Motor neuron (in vitro differentiated cells): ENCODE measurements at regions not wholly inside any gene's neighbourhood (a gene's known extent, or its start where the extent isn't known, plus 50 kb on each side); places are given as distances from the start of the nearest gene placed in this dataset.
A peak's percentile ranks its signal among the peaks of the same experiment; 100 is the strongest.
"Not testable (repeated sequence)": the region's sequence is repeated elsewhere in the genome, so short reads cannot be mapped to it uniquely, and the experiment has no call there.

Experiments
- ATAC-seq, 8 experiments: fragments of 200-7000 bp; cut with Tn5 transposase; replicated peaks in 6 of 8; 2 replicates each; pipeline ENCODE4 v1.8.0; 2021; ENCODE audit warnings: mild to moderate bottlenecking in 8 of 8, moderate library complexity in 8 of 8
- H3K27ac ChIP-seq, 2 donors: fragments of 250-450 bp; sonication (Bioruptor Pico); 2 replicates each; pipeline ENCODE4 v1.9.0; 2021; ENCODE audit warnings: antibody characterized with exemption in 2 of 2, mild to moderate bottlenecking in 2 of 2, moderate library complexity in 1 of 2
- H3K4me1 ChIP-seq, 2 donors: fragments of 250-450 bp; sonication (Bioruptor Pico); replicated peaks in 1 of 2; 2 replicates each; pipeline ENCODE4 v1.6.1; 2021; ENCODE audit warnings: antibody characterized with exemption in 2 of 2, mild to moderate bottlenecking in 2 of 2, moderate library complexity in 1 of 2
- H3K4me3 ChIP-seq, 5 donors: fragments of 250-450 bp; sonication (Bioruptor Pico); 2 replicates each; pipeline ENCODE4 v1.9.0; 2021; ENCODE audit warnings: antibody characterized with exemption in 5 of 5, mild to moderate bottlenecking in 5 of 5, moderate library complexity in 4 of 5
- WGBS, 10 experiments: fragments of 450-650 bp; shearing (Covaris generic); methylation state at CpG; one replicate each; pipeline ENCODE4 v1.0.0; 2022; 5-methylcytosine and 5-hydroxymethylcytosine counted together
- in situ Hi-C, 9 experiments: fragments of 400-800 bp; cut with MboI; loops; one replicate each; pipeline ENCODE4 v1.15.0; 2021; ENCODE audit warnings: low sequenced_read_pairs in 9 of 9, low pct_unique_long_range_greater_than_20kb in 2 of 9; ENCODE audit not compliant: unreplicated experiment in 9 of 9

DNA sequence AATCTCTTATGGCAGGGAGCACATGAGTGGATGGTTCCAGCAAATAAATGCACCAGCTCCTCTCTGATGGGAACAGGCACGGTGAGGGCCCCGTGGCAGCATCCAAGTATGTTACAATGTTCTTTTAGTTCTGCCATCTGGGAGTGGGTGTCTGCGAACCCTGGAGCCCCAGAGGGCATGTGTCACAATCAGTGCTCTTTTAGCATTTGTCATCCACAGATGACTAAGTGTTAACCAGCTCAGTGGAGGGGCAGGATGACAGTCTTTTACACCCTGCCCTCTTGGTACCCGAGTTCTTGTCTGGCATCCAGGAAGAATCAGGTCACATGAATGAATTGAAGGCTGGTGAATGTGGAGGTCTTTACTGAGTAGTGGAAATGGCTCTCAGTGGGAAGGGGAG lies 560.4 kb upstream of the FLRT2 start:
- H3K4me3 ChIP-seq = no peak overlapping the region
- no peak for ATAC-seq
- in situ Hi-C loops = no loop called here
- no peaks in the 10 kb centered on the region for H3K4me1 ChIP-seq
- WGBS, 10 experiments = 50 to 96% (median 88%) methylated on average over 1 to 4 of the region's 4 CpGs; no CpG with 5 or more reads in 6 of the 10 experiments
- H3K27ac ChIP-seq = no peak overlapping the region

GRCh38 chr14:84975241-84975902 lies 554.6 kb upstream of the FLRT2 start:
- Histone ChIP-seq H3K4me1 (no peaks in the 10 kb centered on the region), H3K27ac (no peak overlapping the region), H3K4me3 (no peak overlapping the region)
- ATAC-seq = no peak
- WGBS, 10 experiments = 0 to 57% (median 16%) methylated on average over 1 to 2 of the region's 2 CpGs; no CpG with 5 or more reads in 1 of the 10 experiments
- in situ Hi-C loops = no loop called here

DNA sequence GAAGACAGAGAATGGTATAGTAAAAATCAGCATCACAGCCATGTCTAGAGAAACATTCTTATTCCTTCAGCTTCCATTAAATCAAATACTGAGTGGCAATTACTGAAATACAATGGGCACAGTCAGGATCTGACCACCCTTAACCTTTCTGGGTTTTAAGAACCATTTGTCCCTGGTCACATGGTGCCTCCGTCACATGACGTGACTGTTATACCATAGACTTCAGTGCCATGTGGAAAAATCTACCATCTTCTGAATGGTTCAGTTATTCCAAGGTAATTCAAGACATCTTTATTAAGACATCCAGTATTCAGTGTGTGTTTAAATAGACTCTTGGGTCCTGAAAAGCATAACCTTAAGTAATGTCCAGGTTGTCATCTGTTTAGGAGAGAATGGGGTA lies 553.1 kb upstream of the FLRT2 start:
- Histone ChIP-seq H3K4me1 (no peaks in the 10 kb centered on the region), H3K27ac (no peak overlapping the region), H3K4me3 (no peak overlapping the region)
- 41 to 100% (median 100%) methylated on average over 1 to 2 of the region's 2 CpGs; no CpG with 5 or more reads in 5 of the 10 experiments for WGBS, 10 experiments
- no peak for ATAC-seq
- in situ Hi-C loops = no loop called here

DNA sequence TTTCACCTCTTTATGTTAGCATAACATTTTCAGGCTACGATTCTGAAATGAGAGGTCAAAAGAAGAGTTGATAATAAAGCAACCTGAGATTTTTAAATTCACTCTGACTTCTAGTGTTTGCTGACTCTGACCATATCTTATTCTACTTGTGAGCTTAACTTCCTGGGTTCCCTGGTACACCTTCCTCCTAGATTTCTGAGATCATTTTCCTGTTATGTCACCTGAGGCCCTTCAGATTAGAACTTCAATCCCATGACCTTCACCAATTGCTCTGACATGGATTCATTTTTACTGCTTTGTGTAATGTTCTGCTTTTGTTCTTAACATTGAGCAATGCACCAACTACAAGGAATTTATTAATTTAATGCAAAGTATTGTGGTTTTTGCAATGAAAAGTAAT lies 542.9 kb upstream of the FLRT2 start:
- 13 to 80% (median 54%) methylated on average over 1 of the region's 1 CpG; no CpG with 5 or more reads in 2 of the 10 experiments for WGBS, 10 experiments
- in situ Hi-C loops = no loop called here
- Histone ChIP-seq H3K4me1 (peaks cover 0 to 15% of the 10 kb centered on the region in 2 donors), H3K27ac (no peak overlapping the region), H3K4me3 (no peak overlapping the region)
- no peak for ATAC-seq

GRCh38 chr14:84988357-84988756 lies 541.6 kb upstream of the FLRT2 start:
- Histone ChIP-seq H3K27ac (no peak overlapping the region), H3K4me3 (no peak overlapping the region), H3K4me1 (peaks cover 0 to 15% of the 10 kb centered on the region in 2 donors)
- in situ Hi-C loops = no loop called here
- peak in 5 of 8 experiments; percentile 68 to 84 (median 76) for ATAC-seq
- 40 to 100% (median 90%) methylated on average over 1 to 4 of the region's 5 CpGs; no CpG with 5 or more reads in 1 of the 10 experiments for WGBS, 10 experiments

DNA sequence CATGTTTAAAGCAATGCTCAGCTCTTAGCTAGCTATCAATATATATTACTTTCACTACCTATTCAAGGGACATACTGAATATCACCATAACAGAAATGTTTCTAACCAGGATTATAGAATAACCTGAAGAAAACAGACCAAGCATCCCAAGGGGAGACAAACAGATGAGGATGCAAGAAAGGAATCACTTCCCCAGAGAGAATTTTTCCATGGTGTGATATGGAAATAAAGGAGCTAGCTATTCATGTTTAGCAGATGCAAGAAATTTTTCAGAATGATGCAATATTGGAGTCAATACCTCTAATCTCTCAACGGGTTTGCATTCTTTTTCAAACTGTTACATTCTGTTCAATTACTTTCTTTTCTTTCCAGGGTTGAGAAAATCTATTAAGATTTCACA lies 538.9 kb upstream of the FLRT2 start:
- 0 to 67% (median 43%) methylated on average over 1 of the region's 1 CpG; no CpG with 5 or more reads in 1 of the 10 experiments for WGBS, 10 experiments
- no peak for ATAC-seq
- Histone ChIP-seq H3K4me3 (no peak overlapping the region), H3K4me1 (peaks cover 0 to 15% of the 10 kb centered on the region in 2 donors), H3K27ac (no peak overlapping the region)
- in situ Hi-C loops = no loop called here

- H3K27ac ChIP-seq = no peak overlapping the region
- in situ Hi-C loops = no loop called here
- H3K4me1 ChIP-seq = no peaks in the 10 kb centered on the region
- H3K4me3 ChIP-seq = no peak overlapping the region
- no peak for ATAC-seq
These were observed 531.7 kb upstream of the FLRT2 start for GRCh38 chr14:84998216-84998615.

DNA sequence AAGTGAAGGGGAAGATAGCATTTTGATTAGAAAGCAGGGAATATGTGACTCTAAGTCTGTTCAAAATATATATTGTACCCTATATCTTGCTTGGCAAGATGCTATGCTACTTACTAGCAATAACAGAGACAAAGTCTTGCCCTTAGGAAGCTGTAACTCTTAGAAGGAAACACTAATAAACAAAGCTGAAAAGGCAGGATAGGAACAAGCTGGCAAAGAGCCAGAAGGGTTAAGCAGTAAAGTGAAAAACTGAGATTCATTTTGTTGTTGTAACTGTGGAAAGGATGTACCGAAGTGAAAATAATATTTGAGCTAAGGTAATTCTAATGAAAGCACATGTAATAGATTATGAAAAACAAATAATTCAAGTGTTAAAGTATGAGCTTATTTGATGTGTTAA lies 527.1 kb upstream of the FLRT2 start:
- in situ Hi-C loops = no loop called here
- ATAC-seq = no peak
- WGBS, 10 experiments = 0 to 100% (median 88%) methylated on average over 1 of the region's 1 CpG
- H3K27ac ChIP-seq = no peak overlapping the region
- no peaks in the 10 kb centered on the region for H3K4me1 ChIP-seq
- no peak overlapping the region for H3K4me3 ChIP-seq

DNA sequence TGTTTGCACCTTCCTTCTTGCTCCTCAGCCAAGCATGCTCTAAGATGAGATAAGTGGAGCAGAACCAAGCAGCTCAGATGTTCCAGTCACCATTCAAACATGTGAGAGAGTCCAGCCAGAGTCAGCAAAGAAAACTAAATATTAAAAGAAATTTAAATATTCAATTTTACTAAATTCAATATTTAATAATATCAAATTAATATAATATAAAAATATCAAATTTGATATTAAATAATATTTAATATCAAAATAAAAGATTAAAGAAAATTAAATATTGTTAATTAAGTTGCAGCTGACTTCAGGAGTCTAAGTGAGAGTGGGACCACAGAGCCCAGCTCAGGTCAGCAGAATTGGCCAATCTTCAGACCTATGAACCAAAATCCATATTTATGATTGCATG lies 526.1 kb upstream of the FLRT2 start:
- Histone ChIP-seq H3K4me1 (no peaks in the 10 kb centered on the region), H3K4me3 (no peak overlapping the region), H3K27ac (no peak overlapping the region)
- ATAC-seq = no peak
- in situ Hi-C loops = no loop called here

GRCh38 chr14:85009506-85009905 lies 520.4 kb upstream of the FLRT2 start:
- WGBS, 10 experiments = 60 to 100% (median 98%) methylated on average over 1 to 5 of the region's 7 CpGs; no CpG with 5 or more reads in 2 of the 10 experiments
- in situ Hi-C loops = no loop called here
- H3K4me1 ChIP-seq = no peaks in the 10 kb centered on the region
- H3K27ac ChIP-seq = no peak overlapping the region
- no peak overlapping the region for H3K4me3 ChIP-seq
- no peak for ATAC-seq

DNA sequence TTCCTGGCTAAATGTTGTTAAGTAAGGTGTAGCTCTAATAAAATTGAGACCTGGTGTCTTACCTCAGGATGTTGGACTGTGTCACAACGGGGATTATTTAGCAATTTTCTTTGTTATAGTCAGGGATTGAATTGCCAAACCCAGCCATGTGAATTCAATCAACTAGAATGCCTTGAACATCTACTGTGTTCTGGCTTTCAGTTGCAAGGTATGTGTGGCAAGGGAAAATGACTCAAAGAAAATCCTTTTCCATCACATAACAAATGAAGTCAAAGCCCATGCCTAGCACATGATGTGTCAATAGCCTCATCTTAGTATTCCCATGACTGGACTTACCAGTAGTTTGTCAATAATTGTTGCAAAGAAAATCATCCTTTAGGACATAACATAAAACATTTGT lies 519.8 kb upstream of the FLRT2 start:
- 0 to 100% (median 40%) methylated on average over 1 of the region's 1 CpG; no CpG with 5 or more reads in 5 of the 10 experiments for WGBS, 10 experiments

GRCh38 chr14:85016496-85016895 lies 513.4 kb upstream of the FLRT2 start:
- in situ Hi-C loops = no loop called here
- no peak overlapping the region for H3K27ac ChIP-seq
- ATAC-seq = no peak
- no peaks in the 10 kb centered on the region for H3K4me1 ChIP-seq
- 0 to 14% (median 0%) methylated on average over 1 of the region's 1 CpG; no CpG with 5 or more reads in 4 of the 10 experiments for WGBS, 10 experiments
- no peak overlapping the region for H3K4me3 ChIP-seq

More for the DNA sequence above, 519.8 kb upstream of the FLRT2 start:
- H3K4me1 ChIP-seq = no peaks in the 10 kb centered on the region
- no peak overlapping the region for H3K4me3 ChIP-seq
- in situ Hi-C loops = no loop called here
- no peak overlapping the region for H3K27ac ChIP-seq
- no peak for ATAC-seq

- H3K27ac ChIP-seq, H3K4me1 ChIP-seq, H3K4me3 ChIP-seq, in situ Hi-C loops, ATAC-seq: not testable (repeated sequence)
- 33 to 100% (median 85%) methylated on average over 1 to 4 of the region's 7 CpGs; no CpG with 5 or more reads in 4 of the 10 experiments for WGBS, 10 experiments
These were observed 506.1 kb upstream of the FLRT2 start for GRCh38 chr14:85023866-85024265.

DNA sequence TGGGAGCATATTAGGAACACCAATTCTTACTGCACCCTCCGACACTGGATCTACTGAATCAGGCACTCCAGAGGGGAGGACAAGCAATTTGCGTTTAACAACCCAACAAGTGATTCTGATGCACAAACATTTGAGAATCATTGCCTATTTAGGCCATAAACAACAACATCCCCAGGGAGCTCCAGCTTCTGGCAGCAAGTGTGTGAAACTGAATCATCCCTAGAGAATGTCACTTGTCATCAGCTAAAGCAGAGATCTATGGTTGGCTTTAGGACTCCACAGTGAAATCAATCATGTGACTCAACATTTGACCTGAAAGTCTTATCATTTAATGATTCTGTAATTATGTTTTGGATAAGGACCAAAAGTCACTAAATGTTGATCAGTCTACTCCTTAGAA lies 505.0 kb upstream of the FLRT2 start:
- in situ Hi-C loops = no loop called here
- Histone ChIP-seq H3K27ac (no peak overlapping the region), H3K4me1 (peaks cover 0 to 4% of the 10 kb centered on the region in 2 donors), H3K4me3 (no peak overlapping the region)
- 17 to 82% (median 35%) methylated on average over 1 to 2 of the region's 2 CpGs; no CpG with 5 or more reads in 3 of the 10 experiments for WGBS, 10 experiments
- peak in 7 of 8 experiments; percentile 33 to 96 (median 67) for ATAC-seq
